GM23338 (cell line): ENCODE measurements at regions not wholly inside any gene's neighbourhood (a gene's known extent, or its start where the extent isn't known, plus 50 kb on each side); places are given as distances from the start of the nearest gene placed in this dataset.

Source experiments
- ATAC-seq: fragments of 200-7000 bp; cut with Tn5 transposase; 3 replicates; pipeline ENCODE4 v1.9.1; 2020
- DNase-seq: peaks from one replicate; pipeline ENCODE4 v3.0.0-alpha.2; 2015; ENCODE audit warnings: low spot score
- H2AFZ ChIP-seq: fragments of 200-600 bp; sonication (generic); 2 replicates; pipeline ENCODE4 v1.8.0; 2016; ENCODE audit warnings: antibody characterized with exemption, mild to moderate bottlenecking, moderate library complexity
- H3F3A ChIP-seq: fragments of 200-600 bp; sonication (generic); replicated peaks from 2 replicates; pipeline ENCODE4 v1.8.0; 2017; ENCODE audit warnings: antibody characterized with exemption, mixed run types, low read depth
- H3K27ac ChIP-seq: fragments of 200-600 bp; sonication (generic); 2 replicates; pipeline ENCODE4 v1.6.1; 2016; ENCODE audit warnings: low read depth
- H3K27me3 ChIP-seq: fragments of 200-600 bp; sonication (generic); 2 replicates; pipeline ENCODE4 v1.8.0; 2016; ENCODE audit warnings: mild to moderate bottlenecking, mixed run types, moderate library complexity; ENCODE audit not compliant: insufficient read depth
- H3K36me3 ChIP-seq: fragments of 200-600 bp; sonication (generic); 2 replicates; pipeline ENCODE4 v1.8.0; 2016; ENCODE audit warnings: mild to moderate bottlenecking; ENCODE audit not compliant: insufficient read depth
- H3K4me1 ChIP-seq: fragments of 200-600 bp; sonication (generic); 2 replicates; pipeline ENCODE4 v1.8.0; 2016; ENCODE audit warnings: mild to moderate bottlenecking, moderate library complexity; ENCODE audit not compliant: insufficient read depth
- H3K4me2 ChIP-seq: fragments of 200-600 bp; sonication (generic); 2 replicates; pipeline ENCODE4 v1.7.1; 2017; ENCODE audit warnings: mixed run types
- H3K4me3 ChIP-seq: fragments of 200-600 bp; sonication (generic); 2 replicates; pipeline ENCODE4 v1.6.1; 2016; ENCODE audit warnings: mixed run types
- H3K79me2 ChIP-seq: fragments of 200-600 bp; sonication (generic); replicated peaks from 2 replicates; pipeline ENCODE4 v1.8.0; 2017; ENCODE audit warnings: mild to moderate bottlenecking; ENCODE audit not compliant: insufficient read depth
- H3K9me2 ChIP-seq: fragments of 200-600 bp; sonication (generic); 2 replicates; pipeline ENCODE4 v1.8.0; 2017; ENCODE audit not compliant: insufficient read depth
- H4K20me1 ChIP-seq: fragments of 200-600 bp; sonication (generic); replicated peaks from 2 replicates; pipeline ENCODE4 v1.8.0; 2017; ENCODE audit warnings: mild to moderate bottlenecking; ENCODE audit not compliant: insufficient read depth
- H3K27ac Mint-ChIP-seq: 2 replicates; pipeline ENCODE4 v1.8.0; 2020; ENCODE audit warnings: inconsistent platforms, mild to moderate bottlenecking, moderate library complexity, mixed read lengths
- H3K27me3 Mint-ChIP-seq: 3 replicates; pipeline ENCODE4 v1.8.0; 2022; ENCODE audit warnings: low read depth, mild to moderate bottlenecking, moderate library complexity, mixed read lengths, inconsistent platforms; ENCODE audit not compliant: insufficient read depth, poor library complexity
- H3K36me3 Mint-ChIP-seq: 3 replicates; pipeline ENCODE4 v1.8.0; 2021; ENCODE audit warnings: low read depth, mild to moderate bottlenecking, inconsistent platforms, moderate library complexity, mixed read lengths
- H3K4me1 Mint-ChIP-seq: 3 replicates; pipeline ENCODE4 v1.8.0; 2020; ENCODE audit warnings: mild to moderate bottlenecking, inconsistent platforms, mixed read lengths
- H3K4me3 Mint-ChIP-seq: 3 replicates; pipeline ENCODE4 v1.8.0; 2021; ENCODE audit warnings: moderate library complexity, mild to moderate bottlenecking, inconsistent platforms, mixed read lengths
- H3K9me3 Mint-ChIP-seq: 3 replicates; pipeline ENCODE4 v1.8.0; 2020; ENCODE audit warnings: moderate library complexity, mild to moderate bottlenecking, inconsistent platforms, mixed read lengths
- CREB1 ChIP-seq: fragments of 250-450 bp; sonication (Bioruptor Pico); IDR thresholded peaks from 2 replicates; pipeline ENCODE4 v1.5.0; 2020; ENCODE audit warnings: low read depth, mild to moderate bottlenecking, moderate library complexity
- CTCF ChIP-seq, 2 experiments: fragments of 200-600 bp in 1 of 2; sonication (generic) in 1 of 2; conservative IDR thresholded peaks; 2 replicates each; pipeline versions ENCODE4 v1.5.1 to v1.6.1; 2016 to 2017; ENCODE audit warnings: antibody characterized with exemption in 2 of 2, low read depth in 2 of 2, mild to moderate bottlenecking in 2 of 2, moderate library complexity in 1 of 2
- ETS1 ChIP-seq: IDR thresholded peaks from 2 replicates; pipeline ENCODE4 v1.6.1; 2016; ENCODE audit warnings: antibody characterized with exemption
- EZH2 ChIP-seq: fragments of 200-600 bp; sonication (generic); IDR thresholded peaks from one replicate; pipeline ENCODE4 v1.8.0; 2017; ENCODE audit warnings: antibody characterized with exemption, mild to moderate bottlenecking, low read depth; ENCODE audit not compliant: unreplicated experiment
- EZH2phosphoT487 ChIP-seq: fragments of 200-600 bp; sonication (generic); IDR thresholded peaks from one replicate; pipeline ENCODE4 v1.8.1; 2018; ENCODE audit warnings: antibody characterized with exemption; ENCODE audit not compliant: unreplicated experiment
- JUNB ChIP-seq: IDR thresholded peaks from one replicate; pipeline ENCODE4 v1.6.1; 2016; ENCODE audit warnings: antibody characterized with exemption; ENCODE audit not compliant: unreplicated experiment
- NANOG ChIP-seq: IDR thresholded peaks from 2 replicates; pipeline ENCODE4 v1.6.1; 2016; ENCODE audit warnings: antibody characterized with exemption, borderline replicate concordance
- POLR2AphosphoS5 ChIP-seq: IDR thresholded peaks from 2 replicates; pipeline ENCODE4 v1.6.1; 2016; ENCODE audit warnings: antibody characterized with exemption, low read depth
- STAT1 ChIP-seq: IDR thresholded peaks from one replicate; pipeline ENCODE4 v1.6.1; 2016; ENCODE audit warnings: antibody characterized with exemption; ENCODE audit not compliant: unreplicated experiment
- ZNF114 ChIP-seq: fragments of 250-450 bp; sonication (Bioruptor Pico); IDR thresholded peaks from 2 replicates; pipeline ENCODE4 v1.5.0; 2020; ENCODE audit warnings: mild to moderate bottlenecking, moderate library complexity
- ZNF331 ChIP-seq: fragments of 250-450 bp; sonication (Bioruptor Pico); IDR thresholded peaks from 2 replicates; pipeline ENCODE4 v1.5.0; 2020; ENCODE audit warnings: low read depth, mild to moderate bottlenecking, moderate library complexity
- ZNF462 ChIP-seq: fragments of 250-450 bp; sonication (Bioruptor Pico); IDR thresholded peaks from 2 replicates; pipeline ENCODE4 v1.5.0; 2020; ENCODE audit warnings: mild to moderate bottlenecking, moderate library complexity
- TF ChIP-seq, protein P1 (sequence below): IDR thresholded peaks from one replicate; pipeline ENCODE4 v1.6.1; 2018; ENCODE audit warnings: antibody characterized with exemption; ENCODE audit not compliant: unreplicated experiment

DNA sequence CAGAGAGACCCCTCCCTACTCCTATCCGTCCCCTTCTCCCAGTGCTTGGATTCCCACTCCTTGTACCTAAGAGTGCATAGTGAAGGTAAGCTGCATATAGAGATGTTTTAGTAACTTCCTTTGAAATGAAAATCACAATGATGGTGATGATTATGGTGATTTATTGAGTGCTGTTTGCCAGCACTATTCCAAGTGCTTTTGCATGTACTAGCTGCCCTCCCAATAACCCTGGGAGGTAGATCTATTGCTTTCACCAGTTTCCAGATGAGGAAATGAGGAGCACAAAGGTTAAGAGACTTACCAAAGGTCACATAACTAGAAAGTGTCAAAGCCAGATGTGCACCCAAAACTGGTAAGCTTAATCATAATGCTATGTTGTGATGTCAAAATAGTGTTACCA lies 80.4 kb upstream of the NEUROD6 start:
- no peaks in the 10 kb centered on the region for H3K9me3 Mint-ChIP-seq
- no peaks in the 10 kb centered on the region for H3K36me3 Mint-ChIP-seq
- peaks cover 2% of the 10 kb centered on the region for H3K27me3 Mint-ChIP-seq
- Histone ChIP-seq H3F3A (no peaks in the 10 kb centered on the region), H3K9me2 (peaks cover 6% of the 10 kb centered on the region; the same call in 1 of the 2 replicates), H3K27me3 (no peaks in the 10 kb centered on the region), H3K79me2 (no peaks in the 10 kb centered on the region), H3K4me3 (no peak overlapping the region), H3K36me3 (no peaks in the 10 kb centered on the region), H4K20me1 (no peaks in the 10 kb centered on the region), H3K4me1 (peaks cover 8% of the 10 kb centered on the region), H3K4me2 (no peak overlapping the region), H3K27ac (no peak overlapping the region), H2AFZ (no peak overlapping the region)
- H3K4me1 Mint-ChIP-seq: peaks cover 14% of the 10 kb centered on the region
- H3K27ac Mint-ChIP-seq: no peak overlapping the region
- no peak for DNase-seq
- TF ChIP-seq CREB1 (CRISPR knock-in tag): no peak
- no peak for TF ChIP-seq EZH2phosphoT487
- TF ChIP-seq, protein P1, sequence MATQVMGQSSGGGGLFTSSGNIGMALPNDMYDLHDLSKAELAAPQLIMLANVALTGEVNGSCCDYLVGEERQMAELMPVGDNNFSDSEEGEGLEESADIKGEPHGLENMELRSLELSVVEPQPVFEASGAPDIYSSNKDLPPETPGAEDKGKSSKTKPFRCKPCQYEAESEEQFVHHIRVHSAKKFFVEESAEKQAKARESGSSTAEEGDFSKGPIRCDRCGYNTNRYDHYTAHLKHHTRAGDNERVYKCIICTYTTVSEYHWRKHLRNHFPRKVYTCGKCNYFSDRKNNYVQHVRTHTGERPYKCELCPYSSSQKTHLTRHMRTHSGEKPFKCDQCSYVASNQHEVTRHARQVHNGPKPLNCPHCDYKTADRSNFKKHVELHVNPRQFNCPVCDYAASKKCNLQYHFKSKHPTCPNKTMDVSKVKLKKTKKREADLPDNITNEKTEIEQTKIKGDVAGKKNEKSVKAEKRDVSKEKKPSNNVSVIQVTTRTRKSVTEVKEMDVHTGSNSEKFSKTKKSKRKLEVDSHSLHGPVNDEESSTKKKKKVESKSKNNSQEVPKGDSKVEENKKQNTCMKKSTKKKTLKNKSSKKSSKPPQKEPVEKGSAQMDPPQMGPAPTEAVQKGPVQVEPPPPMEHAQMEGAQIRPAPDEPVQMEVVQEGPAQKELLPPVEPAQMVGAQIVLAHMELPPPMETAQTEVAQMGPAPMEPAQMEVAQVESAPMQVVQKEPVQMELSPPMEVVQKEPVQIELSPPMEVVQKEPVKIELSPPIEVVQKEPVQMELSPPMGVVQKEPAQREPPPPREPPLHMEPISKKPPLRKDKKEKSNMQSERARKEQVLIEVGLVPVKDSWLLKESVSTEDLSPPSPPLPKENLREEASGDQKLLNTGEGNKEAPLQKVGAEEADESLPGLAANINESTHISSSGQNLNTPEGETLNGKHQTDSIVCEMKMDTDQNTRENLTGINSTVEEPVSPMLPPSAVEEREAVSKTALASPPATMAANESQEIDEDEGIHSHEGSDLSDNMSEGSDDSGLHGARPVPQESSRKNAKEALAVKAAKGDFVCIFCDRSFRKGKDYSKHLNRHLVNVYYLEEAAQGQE: no peak
- TF ChIP-seq STAT1: no peak
- TF ChIP-seq NANOG: no peak
- no peak for TF ChIP-seq POLR2AphosphoS5
- no peak for TF ChIP-seq ETS1
- no peak for TF ChIP-seq ZNF462 (CRISPR knock-in tag)
- TF ChIP-seq ZNF114 (CRISPR knock-in tag): no peak
- no peak for TF ChIP-seq CTCF (conservative IDR thresholded peaks at IDR 0.05; ENCODE audit: low read depth in 2 of 2)
- TF ChIP-seq ZNF331 (CRISPR knock-in tag): no peak
- TF ChIP-seq JUNB: no peak
- TF ChIP-seq EZH2: no peak
- ATAC-seq: no peak
- H3K4me3 Mint-ChIP-seq: no peak overlapping the region
